ENCODE measurements at regions not wholly inside any gene's neighbourhood (a gene's known extent, or its start where the extent isn't known, plus 50 kb on each side); places are given as distances from the start of the nearest gene placed in this dataset.

GRCh38 chr9:31519826-31520225, 864.6 kb upstream of the ACO1 start:
- TF ChIP-seq CTCF (optimal IDR thresholded peaks at IDR 0.05 in 1 of 3, IDR thresholded peaks at IDR 0.05 in 1 of 3, conservative IDR thresholded peaks at IDR 0.05 in 1 of 3; ENCODE audit: extremely low read depth in 1 of 3, insufficient read depth in 2 of 3, low read length in 3 of 3) (no peak), EZH2 (IDR thresholded peaks at IDR 0.05; ENCODE audit: low read length) (no peak)

Data from keratinocyte (primary cell).